Stomach (tissue), 8 donors: ENCODE measurements at regions not wholly inside any gene's neighbourhood (a gene's known extent, or its start where the extent isn't known, plus 50 kb on each side); places are given as distances from the start of the nearest gene placed in this dataset.

ENCODE experiments used
- DNase-seq, 2 donors: peaks; one replicate each; pipeline versions ENCODE4 v3.0.0 to v3.0.0-alpha.2; 2013 to 2019
- H3K27ac ChIP-seq, 5 donors: fragments of 200-600 bp in 4 of 5; sonication (generic) in 4 of 5; one replicate each; pipeline ENCODE4 v1.5.1; 2013 to 2019; ENCODE audit warnings: mild to moderate bottlenecking in 1 of 5, moderate library complexity in 1 of 5
- H3K27me3 ChIP-seq, 3 donors: fragments of 200-600 bp; sonication (generic); one replicate each; pipeline ENCODE4 v1.5.1; 2017 to 2019; ENCODE audit warnings: mixed run types in 1 of 3
- H3K36me3 ChIP-seq, 4 donors: fragments of 200-600 bp; sonication (generic); 1 replicate in 3 of 4; 2 replicates in 1 of 4; pipeline ENCODE4 v1.5.1; 2016 to 2019
- H3K4me1 ChIP-seq, 4 donors: fragments of 200-600 bp; sonication (generic); one replicate each; pipeline ENCODE4 v1.5.1; 2016 to 2019
- H3K4me3 ChIP-seq, 4 donors: fragments of 200-600 bp; sonication (generic) in 3 of 4; one replicate each; pipeline ENCODE4 v1.5.1; 2016 to 2019; ENCODE audit warnings: mild to moderate bottlenecking in 1 of 4
- H3K9me3 ChIP-seq, 4 donors: fragments of 200-600 bp; sonication (generic); one replicate each; pipeline ENCODE4 v1.5.1; 2016 to 2019
- CTCF ChIP-seq, 7 experiments: fragments of 450-650 bp in 4 of 7; fragments of 200-600 bp in 3 of 7; sonication (generic) in 3 of 7; IDR thresholded peaks; one replicate each; pipeline ENCODE4 v1.5.1; 2016 to 2019; ENCODE audit warnings: antibody characterized with exemption in 7 of 7, control low read depth in 2 of 7, mild to moderate bottlenecking in 1 of 7
- EP300 ChIP-seq: sonication (generic); formaldehyde crosslinking; IDR thresholded peaks from one replicate; pipeline ENCODE4 v1.6.1; 2017; ENCODE audit warnings: antibody characterized with exemption
- POLR2A ChIP-seq, 4 donors: fragments of 450-650 bp; IDR thresholded peaks; one replicate each; pipeline ENCODE4 v1.6.1; 2016; ENCODE audit warnings: antibody characterized with exemption in 4 of 4, control low read depth in 2 of 4, mild to moderate bottlenecking in 1 of 4, moderate library complexity in 1 of 4
- POLR2AphosphoS5 ChIP-seq, 3 donors: sonication (generic); formaldehyde crosslinking; IDR thresholded peaks; one replicate each; pipeline ENCODE4 v1.6.1; 2016; ENCODE audit warnings: antibody characterized with exemption in 3 of 3
- WGBS, 5 donors: extraction: QIAGEN DNeasy Blood & Tissue Kit in 3 of 5; methylation state at CpG; one replicate each; pipeline versions ENCODE4 v1.1.5 to v1.1.7; 2013 to 2018; 5-methylcytosine and 5-hydroxymethylcytosine counted together
- intact Hi-C: fragments of 100-400 bp; cut with DNase I; formaldehyde crosslinking; loops from one replicate; pipeline ENCODE4 v1.15.1; 2023; ENCODE audit warnings: low total_unique reads
- small RNA-seq, 4 donors: library from RNA; depleted of rRNA; stranded (forward); fragments of <200 nt; gene quantifications; one replicate each; pipeline ENCODE3, GENCODE V24; 2016
- donor health status: healthy with polysubstance abuse.
- donor health status: Bipolar disorder and iron deficiency.
- donor health status: healthy.

GRCh38 chr3:178482981-178483380, 53.3 kb upstream of the KCNMB2 start:
- TF ChIP-seq POLR2A (IDR thresholded peaks at IDR 0.05), result no peak
- 88 to 94% (median 90%) methylated on average over 3 of the region's 3 CpGs for WGBS, 5 donors
- Histone ChIP-seq H3K4me1 (no peaks in the 10 kb centered on the region), H3K27me3 (no peaks in the 10 kb centered on the region), H3K27ac (no peak overlapping the region), H3K9me3 (no peaks in the 10 kb centered on the region), H3K4me3 (no peak overlapping the region), H3K36me3 (no peaks in the 10 kb centered on the region)
- DNase-seq, result no peak
- intact Hi-C loops, result no loop called here

- WGBS, 5 donors, result 78 to 86% (median 83%) methylated on average over 2 of the region's 2 CpGs
- H3K27me3 ChIP-seq, result no peaks in the 10 kb centered on the region
- TF ChIP-seq POLR2A (IDR thresholded peaks at IDR 0.05) (no peak), POLR2AphosphoS5 (IDR thresholded peaks at IDR 0.05) (no peak), CTCF (IDR thresholded peaks at IDR 0.05) (no peak), EP300 (no peak)
- no peaks in the 10 kb centered on the region for H3K4me1 ChIP-seq
- DNase-seq, result no peak
- no peaks in the 10 kb centered on the region for H3K36me3 ChIP-seq
- H3K27ac ChIP-seq, result no peak overlapping the region
- intact Hi-C loops, result no loop called here
- no peaks in the 10 kb centered on the region for H3K9me3 ChIP-seq
- H3K4me3 ChIP-seq, result no peak overlapping the region
Measured at GRCh38 chr3:178483704-178484103, 52.5 kb upstream of the KCNMB2 start.

- Histone ChIP-seq H3K4me3 (no peak overlapping the region), H3K36me3 (no peaks in the 10 kb centered on the region), H3K27me3 (no peaks in the 10 kb centered on the region), H3K9me3 (no peaks in the 10 kb centered on the region), H3K4me1 (no peaks in the 10 kb centered on the region), H3K27ac (no peak overlapping the region)
- TF ChIP-seq POLR2A (IDR thresholded peaks at IDR 0.05) (no peak), CTCF (IDR thresholded peaks at IDR 0.05) (no peak), EP300 (no peak), POLR2AphosphoS5 (IDR thresholded peaks at IDR 0.05) (no peak)
- intact Hi-C loops, result no loop called here
- WGBS, 5 donors, result 67 to 84% (median 79%) methylated on average over 4 of the region's 4 CpGs
- DNase-seq, result peak in 1 of 2 donors; percentile 12
Measured at GRCh38 chr3:178485756-178486155, 50.5 kb upstream of the KCNMB2 start.

Small RNAs in the stretch of these regions (small RNA-seq; reads per million reads assigned to genes)
- 0 reads per million in 4 donors for gene RF00425
- gene RN7SKP52, result 0 reads per million in 4 donors
- 0 reads per million in 4 donors for gene RNA5SP148
- 0 reads per million in 4 donors for gene RNU6-1120P
